Cardiac muscle cell (in vitro differentiated cells and primary cell): ENCODE measurements at regions not wholly inside any gene's neighbourhood (a gene's known extent, or its start where the extent isn't known, plus 50 kb on each side); places are given as distances from the start of the nearest gene placed in this dataset.

ENCODE experiments used
- DNase-seq, 2 donors: peaks; one replicate each; pipeline versions ENCODE4 v3.0.0 to v3.0.0-alpha.2; 2010 to 2017; ENCODE audit warnings: low read depth in 1 of 2, low spot score in 1 of 2
- H3K27ac ChIP-seq: fragments of 200-600 bp; sonication (generic); 2 replicates; pipeline ENCODE4 v1.5.1; 2016
- H3K27me3 ChIP-seq: fragments of 200-600 bp; sonication (generic); 2 replicates; pipeline ENCODE4 v1.6.0; 2016; ENCODE audit warnings: control low read depth
- H3K36me3 ChIP-seq: fragments of 200-600 bp; sonication (generic); 2 replicates; pipeline ENCODE4 v1.5.1; 2016; ENCODE audit warnings: control low read depth
- H3K4me1 ChIP-seq: fragments of 200-600 bp; sonication (generic); 2 replicates; pipeline ENCODE4 v1.8.1; 2017; ENCODE audit warnings: low read depth, mild to moderate bottlenecking, mixed run types
- H3K4me3 ChIP-seq: fragments of 200-600 bp; sonication (generic); 2 replicates; pipeline ENCODE4 v1.5.1; 2016; ENCODE audit warnings: mild to moderate bottlenecking
- H3K9me3 ChIP-seq: fragments of 200-600 bp; sonication (generic); 2 replicates; pipeline ENCODE4 v1.5.1; 2017; ENCODE audit warnings: low read depth, mild to moderate bottlenecking, control low read depth
- TF ChIP-seq, protein P1 (sequence below): IDR thresholded peaks from 2 replicates; pipeline ENCODE4 v1.5.1; 2012; ENCODE audit warnings: low read depth, mild to moderate bottlenecking, low read length

DNA sequence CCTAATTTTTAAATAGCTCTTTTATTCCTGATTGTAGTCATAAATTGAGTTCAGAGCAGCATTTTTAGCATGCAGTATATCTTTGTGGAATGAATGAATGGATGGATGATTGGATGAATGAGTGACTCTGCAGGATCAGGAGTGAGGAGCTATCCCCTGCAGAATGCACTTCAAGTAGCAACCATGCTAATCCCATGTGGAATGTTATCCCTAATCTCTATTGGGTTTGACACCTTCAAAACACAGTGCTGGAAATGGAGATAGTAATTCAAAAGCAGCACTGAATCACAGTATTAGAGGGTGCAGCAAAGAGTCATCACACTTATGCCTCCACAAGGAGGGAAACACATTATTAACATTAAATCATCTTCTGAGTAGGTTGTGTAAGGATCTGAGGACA is 501.9 kb downstream of the SHISA9 start:
- H3K4me1 ChIP-seq = no peaks in the 10 kb centered on the region
- TF ChIP-seq, protein P1, sequence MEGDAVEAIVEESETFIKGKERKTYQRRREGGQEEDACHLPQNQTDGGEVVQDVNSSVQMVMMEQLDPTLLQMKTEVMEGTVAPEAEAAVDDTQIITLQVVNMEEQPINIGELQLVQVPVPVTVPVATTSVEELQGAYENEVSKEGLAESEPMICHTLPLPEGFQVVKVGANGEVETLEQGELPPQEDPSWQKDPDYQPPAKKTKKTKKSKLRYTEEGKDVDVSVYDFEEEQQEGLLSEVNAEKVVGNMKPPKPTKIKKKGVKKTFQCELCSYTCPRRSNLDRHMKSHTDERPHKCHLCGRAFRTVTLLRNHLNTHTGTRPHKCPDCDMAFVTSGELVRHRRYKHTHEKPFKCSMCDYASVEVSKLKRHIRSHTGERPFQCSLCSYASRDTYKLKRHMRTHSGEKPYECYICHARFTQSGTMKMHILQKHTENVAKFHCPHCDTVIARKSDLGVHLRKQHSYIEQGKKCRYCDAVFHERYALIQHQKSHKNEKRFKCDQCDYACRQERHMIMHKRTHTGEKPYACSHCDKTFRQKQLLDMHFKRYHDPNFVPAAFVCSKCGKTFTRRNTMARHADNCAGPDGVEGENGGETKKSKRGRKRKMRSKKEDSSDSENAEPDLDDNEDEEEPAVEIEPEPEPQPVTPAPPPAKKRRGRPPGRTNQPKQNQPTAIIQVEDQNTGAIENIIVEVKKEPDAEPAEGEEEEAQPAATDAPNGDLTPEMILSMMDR = no peak
- DNase-seq = no peak
- H3K27ac ChIP-seq = no peak overlapping the region
- H3K4me3 ChIP-seq = no peak overlapping the region
- H3K9me3 ChIP-seq = no peaks in the 10 kb centered on the region
- H3K27me3 ChIP-seq = no peaks in the 10 kb centered on the region
- no peaks in the 10 kb centered on the region for H3K36me3 ChIP-seq

DNA sequence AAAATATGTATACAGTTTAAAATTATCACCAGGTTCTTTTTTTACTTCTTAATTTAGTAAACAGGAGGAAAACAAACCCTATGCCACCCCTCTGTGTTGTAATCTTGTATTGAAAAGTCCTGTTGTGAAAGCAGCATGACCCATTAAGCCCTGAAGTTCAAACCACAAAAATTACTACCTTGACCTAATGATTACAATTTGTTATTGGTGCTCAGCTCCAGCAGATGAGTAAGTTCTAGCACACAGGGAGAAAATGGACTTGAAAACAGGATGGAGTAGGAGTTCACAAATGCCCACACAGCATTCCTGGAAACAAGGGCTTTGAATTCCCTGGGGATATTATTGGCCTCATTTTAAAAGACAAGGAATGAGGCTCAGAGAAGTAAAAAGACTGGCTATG is 505.8 kb upstream of the ERCC4 start:
- H3K9me3 ChIP-seq = no peaks in the 10 kb centered on the region
- no peaks in the 10 kb centered on the region for H3K27me3 ChIP-seq
- TF ChIP-seq, protein P1 = no peak
- H3K4me3 ChIP-seq = no peak overlapping the region
- no peak for DNase-seq
- no peak overlapping the region for H3K27ac ChIP-seq
- no peaks in the 10 kb centered on the region for H3K4me1 ChIP-seq
- H3K36me3 ChIP-seq = no peaks in the 10 kb centered on the region

DNA sequence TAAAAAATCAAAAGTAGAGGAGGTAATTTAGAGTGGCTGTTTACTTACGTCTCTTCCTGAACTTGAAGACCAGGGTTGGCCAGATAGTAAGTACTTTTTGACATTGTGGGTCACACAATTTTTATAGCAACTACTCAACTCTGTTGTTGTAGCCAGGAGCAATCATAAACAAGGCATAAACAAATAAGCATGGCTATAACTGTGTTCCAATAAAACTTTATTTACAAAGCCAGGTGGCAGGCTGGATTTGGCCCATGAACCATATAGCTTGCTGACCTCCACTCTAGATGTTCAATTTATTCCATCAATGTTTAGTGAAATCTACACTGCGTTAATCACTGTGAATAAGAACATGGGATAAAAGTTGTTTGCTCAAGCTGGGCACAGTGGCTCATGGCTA is 500.4 kb upstream of the ERCC4 start:
- TF ChIP-seq, protein P1 = no peak
- no peak for DNase-seq
- Histone ChIP-seq H3K4me3 (no peak overlapping the region), H3K27me3 (no peaks in the 10 kb centered on the region), H3K36me3 (no peaks in the 10 kb centered on the region), H3K27ac (no peak overlapping the region), H3K9me3 (no peaks in the 10 kb centered on the region), H3K4me1 (no peaks in the 10 kb centered on the region)

DNA sequence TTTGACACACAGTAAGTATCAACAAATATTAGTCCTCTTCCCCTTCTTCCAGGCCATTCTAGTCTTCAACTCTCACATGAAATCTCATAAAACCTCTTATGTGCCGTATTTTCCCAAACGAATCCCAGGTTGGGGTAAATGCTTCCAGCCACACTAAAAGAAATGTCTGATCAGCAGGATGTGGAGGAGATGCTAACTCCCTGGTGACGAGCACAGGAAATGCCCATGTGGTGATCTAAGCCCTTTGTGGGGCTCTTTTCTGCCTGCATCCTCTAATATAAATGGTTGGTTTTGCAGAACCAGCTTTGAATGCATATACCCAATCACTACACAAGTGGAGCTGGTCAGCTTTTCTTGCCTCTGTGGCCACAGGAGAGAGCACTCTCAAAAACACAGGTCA is 498.2 kb upstream of the ERCC4 start:
- Histone ChIP-seq H3K27me3 (no peaks in the 10 kb centered on the region), H3K9me3 (no peaks in the 10 kb centered on the region), H3K27ac (no peak overlapping the region), H3K4me1 (no peaks in the 10 kb centered on the region), H3K36me3 (no peaks in the 10 kb centered on the region), H3K4me3 (no peak overlapping the region)
- TF ChIP-seq, protein P1 = no peak
- DNase-seq = no peak

DNA sequence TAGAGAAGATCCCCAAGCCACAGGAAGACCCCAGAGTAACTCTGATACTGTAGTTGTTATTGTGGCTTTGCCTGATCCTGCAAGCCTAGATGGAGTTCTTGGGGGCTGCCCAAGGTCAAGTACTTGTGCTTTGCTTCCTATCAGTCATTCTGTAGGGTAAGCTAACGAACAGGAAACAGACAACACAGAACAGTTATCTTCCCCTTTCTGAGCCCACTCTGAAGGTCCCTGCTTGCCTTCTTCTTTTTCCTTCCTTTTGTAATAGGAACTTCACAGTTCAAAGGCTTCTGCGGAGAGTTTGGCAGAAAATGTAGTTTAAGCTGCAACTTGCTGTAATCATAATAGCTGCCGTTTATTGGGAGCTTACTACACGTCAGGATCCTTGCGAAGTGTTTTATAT is 494.1 kb upstream of the ERCC4 start:
- Histone ChIP-seq H3K27me3 (no peaks in the 10 kb centered on the region), H3K4me1 (no peaks in the 10 kb centered on the region), H3K9me3 (no peaks in the 10 kb centered on the region), H3K27ac (no peak overlapping the region), H3K36me3 (no peaks in the 10 kb centered on the region), H3K4me3 (no peak overlapping the region)
- TF ChIP-seq, protein P1 = no peak
- no peak for DNase-seq

DNA sequence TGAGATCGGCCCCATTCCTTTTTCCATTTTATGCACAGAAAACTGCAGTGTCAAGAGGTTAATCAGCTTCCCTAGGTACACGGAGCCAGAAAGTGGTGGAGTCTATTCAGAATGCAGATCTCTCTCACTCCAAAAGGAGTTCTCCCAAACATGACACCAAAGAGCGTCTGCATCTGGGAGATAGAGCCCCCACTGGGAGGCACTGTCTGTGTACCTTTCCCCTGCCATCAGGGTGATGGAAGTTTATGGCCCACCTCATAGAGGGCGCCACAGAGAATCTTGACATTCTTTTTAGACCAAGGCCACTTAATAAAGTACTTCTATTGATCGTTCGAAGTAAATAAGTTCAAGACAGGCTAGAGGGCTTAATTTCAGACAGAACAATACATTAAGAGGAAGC is 493.7 kb upstream of the ERCC4 start:
- Histone ChIP-seq H3K36me3 (no peaks in the 10 kb centered on the region), H3K27me3 (no peaks in the 10 kb centered on the region), H3K4me3 (no peak overlapping the region), H3K27ac (no peak overlapping the region), H3K4me1 (no peaks in the 10 kb centered on the region), H3K9me3 (no peaks in the 10 kb centered on the region)
- TF ChIP-seq, protein P1 = no peak
- DNase-seq = no peak
